ENCODE measurements at regions not wholly inside any gene's neighbourhood (a gene's known extent, or its start where the extent isn't known, plus 50 kb on each side); places are given as distances from the start of the nearest gene placed in this dataset. TPM values are rescaled to one million over a fixed set of nuclear protein-coding genes. Genes with fewer than 3 reads are reported as not detected.

GRCh38 chr16:87246269-87247065 lies 70.7 kb downstream of the C16orf95 start:
- H3K4me1 ChIP-seq (ENCODE audit: control insufficient read depth, insufficient read depth, low read length): no peaks in the 10 kb centered on the region
- no peaks in the 10 kb centered on the region for H3K36me3 ChIP-seq (ENCODE audit: insufficient read depth, low read length)
- no peak overlapping the region for H3K9ac ChIP-seq (ENCODE audit: low read depth, low read length)
- H3K4me3 ChIP-seq (ENCODE audit: low read length): no peak overlapping the region
- H3K9me3 ChIP-seq (replicated peaks; ENCODE audit: low read length): no peaks in the 10 kb centered on the region
- peaks cover 61% of the 10 kb centered on the region for H3K27me3 ChIP-seq (ENCODE audit: control insufficient read depth, insufficient read depth, low read length)
- no peak overlapping the region for H3K4me2 ChIP-seq (ENCODE audit: low read length)

DNA sequence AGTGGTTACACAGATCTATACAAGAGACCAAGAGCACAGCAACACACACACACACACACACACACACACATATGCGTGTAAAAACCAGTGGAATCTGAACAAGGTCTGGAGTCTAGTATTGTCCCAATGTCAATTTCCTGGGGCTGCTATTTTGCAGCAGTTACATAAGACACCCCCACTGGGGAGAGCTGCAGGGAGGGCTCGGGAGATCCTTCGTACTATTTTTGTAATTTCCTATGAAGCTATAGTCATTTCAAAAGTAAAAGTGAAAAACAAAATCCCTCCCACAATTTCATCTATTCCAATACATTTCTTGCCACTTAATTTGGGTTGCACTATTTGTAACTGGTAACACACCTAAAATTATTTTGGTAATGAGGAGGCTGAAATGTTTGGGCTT lies 68.5 kb downstream of the C16orf95 start:
- Histone ChIP-seq H3K4me3 (ENCODE audit: low read length) (no peak overlapping the region), H3K36me3 (ENCODE audit: insufficient read depth, low read length) (no peaks in the 10 kb centered on the region), H3K27me3 (ENCODE audit: control insufficient read depth, insufficient read depth, low read length) (peaks cover 44% of the 10 kb centered on the region), H3K9ac (ENCODE audit: low read depth, low read length) (no peak overlapping the region), H3K4me2 (ENCODE audit: low read length) (no peak overlapping the region), H3K4me1 (ENCODE audit: control insufficient read depth, insufficient read depth, low read length) (no peaks in the 10 kb centered on the region), H3K9me3 (replicated peaks; ENCODE audit: low read length) (no peaks in the 10 kb centered on the region)

GRCh38 chr16:87249425-87249824 lies 67.8 kb downstream of the C16orf95 start:
- Histone ChIP-seq H3K4me1 (ENCODE audit: control insufficient read depth, insufficient read depth, low read length) (no peaks in the 10 kb centered on the region), H3K27me3 (ENCODE audit: control insufficient read depth, insufficient read depth, low read length) (peaks cover 45% of the 10 kb centered on the region), H3K36me3 (ENCODE audit: insufficient read depth, low read length) (no peaks in the 10 kb centered on the region), H3K9ac (ENCODE audit: low read depth, low read length) (no peak overlapping the region), H3K9me3 (replicated peaks; ENCODE audit: low read length) (no peaks in the 10 kb centered on the region), H3K4me2 (ENCODE audit: low read length) (no peak overlapping the region), H3K4me3 (ENCODE audit: low read length) (no peak overlapping the region)

- Histone ChIP-seq H3K27me3 (ENCODE audit: control insufficient read depth, insufficient read depth, low read length) (peaks cover 35% of the 10 kb centered on the region), H3K9ac (ENCODE audit: low read depth, low read length) (no peak overlapping the region), H3K36me3 (ENCODE audit: insufficient read depth, low read length) (no peaks in the 10 kb centered on the region), H3K4me3 (ENCODE audit: low read length) (no peak overlapping the region), H3K4me1 (ENCODE audit: control insufficient read depth, insufficient read depth, low read length) (no peaks in the 10 kb centered on the region), H3K9me3 (replicated peaks; ENCODE audit: low read length) (no peaks in the 10 kb centered on the region), H3K4me2 (ENCODE audit: low read length) (no peak overlapping the region)
Measured at GRCh38 chr16:87250431-87250960, 66.7 kb downstream of the C16orf95 start.

DNA sequence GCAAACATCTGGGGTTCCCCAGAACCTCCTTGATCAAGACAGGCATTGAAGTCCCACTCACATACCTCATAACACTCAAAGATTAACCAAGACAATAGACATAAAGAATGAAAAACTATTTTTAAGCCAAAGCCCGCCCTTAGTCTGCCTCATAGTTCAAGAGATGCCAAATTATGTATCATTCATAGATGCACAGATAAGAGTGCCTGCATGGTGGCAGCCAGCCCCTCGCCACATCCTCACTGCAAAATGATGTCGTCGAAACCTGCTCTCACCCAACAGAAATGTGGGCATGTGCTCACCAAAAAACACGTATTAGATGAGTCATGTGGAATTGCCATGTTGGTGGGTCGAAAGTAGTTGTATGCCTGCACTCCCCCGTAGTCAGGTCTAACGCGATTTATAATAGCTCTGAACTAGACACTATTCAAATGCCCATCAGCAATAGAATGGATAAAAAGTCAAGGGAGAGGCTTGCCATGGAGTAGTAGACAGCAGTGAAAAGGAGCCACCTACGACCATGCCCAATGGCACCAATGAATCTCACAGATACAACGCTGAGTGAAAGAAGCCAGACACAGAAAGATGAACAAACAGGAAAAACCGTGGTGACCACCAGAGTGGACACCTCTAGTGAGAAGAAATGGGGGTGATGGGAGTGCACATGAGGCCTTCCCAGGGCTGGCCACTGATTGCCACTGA lies 64.8 kb downstream of the C16orf95 start:
- H3K36me3 ChIP-seq (ENCODE audit: insufficient read depth, low read length): no peaks in the 10 kb centered on the region
- no peak overlapping the region for H3K4me2 ChIP-seq (ENCODE audit: low read length)
- H3K4me1 ChIP-seq (ENCODE audit: control insufficient read depth, insufficient read depth, low read length): no peaks in the 10 kb centered on the region
- peaks cover 18% of the 10 kb centered on the region for H3K27me3 ChIP-seq (ENCODE audit: control insufficient read depth, insufficient read depth, low read length)
- H3K9ac ChIP-seq (ENCODE audit: low read depth, low read length): no peak overlapping the region
- no peaks in the 10 kb centered on the region for H3K9me3 ChIP-seq (replicated peaks; ENCODE audit: low read length)
- H3K4me3 ChIP-seq (ENCODE audit: low read length): no peak overlapping the region

Small RNAs in the stretch of these regions (small RNA-seq; reads per million reads assigned to genes)
- gene AC093519.1: not detected
